Right renal pelvis (tissue), 4 donors: ENCODE measurements at regions not wholly inside any gene's neighbourhood (a gene's known extent, or its start where the extent isn't known, plus 50 kb on each side); places are given as distances from the start of the nearest gene placed in this dataset.
"Not testable (repeated sequence)": the region's sequence is repeated elsewhere in the genome, so short reads cannot be mapped to it uniquely, and the experiment has no call there.

Experiments used
- DNase-seq, 4 donors: peaks; one replicate each; pipeline ENCODE4 v3.0.0-alpha.2; 2013; ENCODE audit warnings: low read depth in 4 of 4, low spot score in 3 of 4, missing footprints in 1 of 4

DNA sequence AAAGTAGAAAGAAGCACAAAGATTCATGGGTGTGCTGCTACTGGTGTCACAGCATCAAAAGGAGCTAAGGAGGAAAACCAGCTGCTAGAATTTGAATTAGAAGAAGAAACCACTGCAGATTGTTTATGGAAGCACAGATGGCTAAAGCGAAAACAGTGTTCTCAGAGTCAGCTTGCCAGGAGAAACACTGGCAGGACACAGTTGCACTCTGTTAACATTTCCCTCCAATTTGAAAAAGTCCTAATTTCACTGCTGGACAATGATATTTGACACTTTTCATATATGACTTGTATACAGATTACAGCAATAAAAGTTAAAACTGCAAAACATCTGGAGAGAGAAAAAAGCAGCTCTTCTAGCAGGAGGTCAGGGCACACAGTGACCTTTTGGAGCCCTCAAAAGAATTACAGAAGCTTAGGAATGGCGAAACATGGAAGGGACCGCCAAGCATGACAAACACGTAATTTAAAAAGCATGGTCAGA lies 314.5 kb downstream of the COL12A1 start:
- peak in 3 of 4 donors; percentile 52 to 57 (median 53) for DNase-seq

GRCh38 chr6:74889635-74890034 lies 316.2 kb downstream of the COL12A1 start:
- DNase-seq = no peak

GRCh38 chr6:74888741-74889140 lies 317.1 kb downstream of the COL12A1 start:
- not testable (repeated sequence) for DNase-seq

- no peak for DNase-seq
Measured at GRCh38 chr6:74879976-74880375, 325.9 kb downstream of the COL12A1 start.

DNA sequence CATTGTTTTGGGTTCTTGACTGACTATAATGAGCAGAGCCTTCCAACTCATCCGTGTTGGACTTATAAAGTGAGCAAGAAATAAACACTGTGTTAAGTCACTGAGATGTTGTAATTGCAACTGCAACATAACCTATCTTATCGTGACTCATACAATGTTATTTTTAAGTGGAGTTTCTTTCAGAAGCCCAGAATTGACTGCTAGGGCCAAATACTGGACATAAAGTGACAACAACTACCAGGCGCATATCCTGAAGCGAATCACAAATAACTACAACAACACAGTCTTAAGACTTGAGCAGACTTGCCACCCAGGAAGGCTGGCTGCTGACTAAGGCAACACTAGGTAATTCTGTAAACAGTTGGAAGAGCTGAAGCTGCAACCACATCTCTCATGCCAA lies 326.6 kb downstream of the COL12A1 start:
- DNase-seq = no peak

DNA sequence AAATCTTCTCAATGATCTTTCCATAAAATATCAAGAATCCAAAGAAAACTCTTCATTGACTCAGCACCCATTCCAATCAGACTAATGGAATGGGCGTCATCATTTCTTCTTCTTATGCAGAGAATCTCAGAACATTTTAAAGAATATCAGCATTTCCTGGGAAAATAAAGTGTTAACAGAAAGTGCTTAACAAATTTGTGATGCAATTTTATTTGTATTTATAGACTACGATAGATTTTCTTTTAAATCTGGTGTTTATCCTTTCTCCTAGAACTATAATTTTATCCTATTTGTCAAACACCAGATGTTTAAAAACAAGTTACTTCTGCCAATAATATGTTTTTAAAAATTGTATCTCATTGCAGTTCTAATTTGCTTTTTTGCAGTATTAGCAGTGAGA lies 330.7 kb downstream of the COL12A1 start:
- DNase-seq = no peak

DNA sequence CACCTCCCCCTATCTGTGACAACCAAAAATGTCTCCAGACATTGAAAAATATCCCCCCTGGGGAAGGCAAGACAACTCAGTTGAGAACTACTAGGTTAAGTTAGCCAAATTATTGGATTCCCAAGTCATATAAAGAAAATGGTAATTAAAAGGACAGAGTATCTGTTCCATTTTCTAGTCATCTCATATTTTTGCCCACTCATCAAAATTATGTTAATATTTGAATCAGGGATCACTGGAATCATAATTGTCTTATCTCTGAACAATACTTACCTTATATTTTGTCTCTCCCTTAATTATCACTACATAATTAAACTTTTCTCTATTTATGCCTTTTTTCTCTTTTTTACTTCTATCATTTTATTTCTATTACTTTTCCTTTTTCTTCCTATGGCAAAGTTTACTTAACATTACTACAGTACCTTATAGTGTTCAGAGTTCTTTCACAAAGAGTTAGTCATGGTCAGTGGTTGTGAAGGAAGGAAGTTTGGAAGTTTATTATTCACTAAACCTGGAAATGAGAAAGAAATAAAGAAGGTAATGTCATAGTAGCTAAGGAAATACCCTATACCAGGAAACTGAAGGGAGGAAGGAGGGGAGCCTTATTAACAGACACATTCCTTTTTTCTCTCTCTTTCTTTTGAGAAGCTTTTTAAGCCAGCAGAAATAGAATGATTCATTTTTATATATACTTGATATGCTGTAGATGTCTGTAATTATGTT lies 332.9 kb downstream of the COL12A1 start:
- DNase-seq = no peak

GRCh38 chr6:74871757-74872156 lies 334.1 kb downstream of the COL12A1 start:
- no peak for DNase-seq

DNA sequence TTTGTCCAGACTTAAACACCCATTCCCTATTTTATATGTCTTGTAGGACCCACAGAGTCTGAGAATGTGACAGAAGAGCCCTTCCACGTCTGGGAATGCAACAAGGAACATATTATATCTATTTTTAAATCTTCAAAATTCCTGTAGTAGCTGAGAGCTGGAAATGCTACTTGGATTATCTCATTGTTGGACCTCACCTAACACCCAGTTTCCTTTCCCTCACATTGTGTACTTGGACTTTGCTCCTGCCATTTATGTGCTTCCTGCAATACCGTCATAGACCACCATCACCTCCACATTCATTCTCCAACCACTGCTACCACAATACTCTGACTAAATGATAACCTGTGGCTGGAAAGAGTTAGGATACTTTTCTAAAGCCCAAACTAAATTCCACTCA lies 335.4 kb downstream of the COL12A1 start:
- no peak for DNase-seq

DNA sequence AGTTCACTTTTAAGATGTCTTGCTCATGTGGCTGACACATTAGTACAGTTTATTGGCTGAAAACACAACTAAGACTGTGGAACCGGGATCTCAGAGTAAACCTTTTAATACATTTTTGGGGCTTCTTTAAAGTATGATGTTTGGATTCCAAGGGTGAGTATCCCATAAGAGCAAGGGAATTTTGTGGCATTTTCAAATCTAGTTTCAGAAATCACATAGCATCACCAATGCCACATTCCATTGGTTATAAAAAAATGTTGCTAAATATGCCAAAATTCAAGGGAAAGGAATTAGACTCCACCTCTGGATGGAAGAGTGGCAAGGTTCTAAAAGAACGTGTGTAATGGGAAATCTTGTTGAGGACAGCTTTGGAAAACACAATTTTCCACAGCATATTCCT lies 338.6 kb downstream of the COL12A1 start:
- DNase-seq = no peak

GRCh38 chr6:74863968-74864367 lies 341.9 kb downstream of the COL12A1 start:
- no peak for DNase-seq

DNA sequence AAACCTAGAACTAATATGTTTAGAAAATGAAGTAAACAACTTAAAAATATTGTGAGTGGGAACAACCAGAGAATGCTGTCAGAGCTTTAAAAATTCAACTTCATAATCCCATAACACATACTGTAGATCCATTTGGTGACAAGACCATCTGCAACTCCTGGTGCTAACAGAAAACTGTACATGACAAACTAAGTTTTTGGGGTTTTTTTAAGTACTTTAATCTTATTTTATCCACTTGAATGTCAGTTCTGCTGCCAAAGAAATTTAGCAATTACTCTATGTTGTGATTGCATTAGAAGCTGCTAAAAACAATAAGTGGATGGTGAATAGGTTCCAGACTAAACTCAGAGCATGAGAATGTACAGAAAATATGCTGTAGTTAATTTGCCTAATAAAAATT lies 345.4 kb downstream of the COL12A1 start:
- no peak for DNase-seq

- DNase-seq = no peak
Measured at GRCh38 chr6:74857157-74857556, 348.7 kb downstream of the COL12A1 start.

DNA sequence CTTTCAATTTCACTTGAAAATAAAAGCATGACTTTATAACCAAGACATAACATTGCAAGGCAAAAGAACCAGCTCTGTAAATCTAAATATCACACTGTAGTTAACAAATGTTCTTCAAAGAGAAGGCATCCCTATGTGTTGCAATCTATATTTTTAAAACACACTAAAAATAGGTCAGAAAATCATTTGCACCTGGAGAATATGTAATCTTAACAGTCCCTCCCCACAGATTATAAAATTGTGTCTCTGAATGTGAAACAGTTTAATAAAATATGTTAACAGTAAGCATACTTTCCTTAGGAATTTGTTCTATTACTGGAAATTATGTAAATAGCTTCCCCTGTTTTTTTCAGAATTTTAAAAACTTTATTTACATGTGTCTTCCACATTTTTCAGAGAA lies 351.9 kb downstream of the COL12A1 start:
- no peak for DNase-seq

DNA sequence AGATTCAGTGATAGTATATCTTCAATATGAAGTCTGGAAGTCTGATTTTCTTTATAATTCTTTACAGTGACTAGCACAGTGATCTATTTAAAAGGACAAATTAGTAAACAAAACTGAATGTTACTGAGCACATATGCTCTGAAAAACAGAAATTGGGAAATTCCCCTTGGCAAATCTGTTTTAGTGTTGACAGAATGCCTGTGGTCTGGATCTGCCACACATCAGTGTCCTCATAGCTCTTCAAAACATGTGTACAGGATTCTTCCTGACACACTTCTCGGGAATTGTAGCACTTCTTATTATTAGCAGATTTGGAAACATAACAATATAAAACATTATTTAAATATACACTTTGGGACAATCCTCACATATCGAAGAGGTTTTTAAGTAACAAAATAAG lies 354.3 kb downstream of the COL12A1 start:
- no peak for DNase-seq

- DNase-seq = no peak
Measured at GRCh38 chr6:74840953-74841352, 364.9 kb downstream of the COL12A1 start.

DNA sequence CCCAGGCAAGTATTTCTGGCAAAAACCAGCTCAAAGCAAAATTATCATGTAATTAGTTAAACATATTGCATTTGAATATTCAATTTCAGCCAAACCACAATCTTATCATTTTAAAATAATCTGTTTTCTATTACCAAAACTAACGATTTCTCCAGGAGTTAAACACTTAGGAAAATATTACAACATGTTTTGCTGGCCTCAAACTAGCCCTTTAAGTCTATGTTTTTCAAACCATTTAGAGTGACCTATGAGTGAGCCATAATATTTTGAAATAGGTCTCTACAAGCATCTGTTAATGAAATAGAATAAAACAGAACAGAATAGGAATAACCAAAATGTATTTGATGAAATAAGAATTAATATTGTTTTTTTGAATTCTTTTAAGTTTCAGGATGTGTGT lies 370.9 kb downstream of the COL12A1 start:
- no peak for DNase-seq

GRCh38 chr6:74826263-74826662 lies 379.6 kb downstream of the COL12A1 start:
- peak in 2 of 4 donors; percentile 3 to 4 for DNase-seq

DNA sequence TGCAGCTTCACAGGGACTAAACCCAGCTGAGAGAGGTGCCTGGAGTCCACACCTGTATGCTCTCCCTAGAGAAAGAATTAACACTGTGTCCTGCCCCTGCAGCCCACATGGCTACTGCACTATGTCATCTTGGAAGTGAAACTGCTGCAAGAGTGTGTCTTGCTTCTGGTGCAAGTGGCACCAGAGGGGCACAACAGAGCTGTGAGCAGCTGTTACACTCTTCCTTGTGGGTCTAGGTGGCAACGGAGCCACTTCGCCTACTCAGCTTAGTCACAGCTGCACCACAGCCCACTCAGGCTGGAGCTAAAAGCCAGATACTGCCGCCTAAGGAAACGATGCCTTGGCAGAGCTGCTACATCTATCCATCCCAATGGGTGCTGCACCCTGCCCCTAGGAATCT lies 391.4 kb downstream of the COL12A1 start:
- no peak for DNase-seq

DNA sequence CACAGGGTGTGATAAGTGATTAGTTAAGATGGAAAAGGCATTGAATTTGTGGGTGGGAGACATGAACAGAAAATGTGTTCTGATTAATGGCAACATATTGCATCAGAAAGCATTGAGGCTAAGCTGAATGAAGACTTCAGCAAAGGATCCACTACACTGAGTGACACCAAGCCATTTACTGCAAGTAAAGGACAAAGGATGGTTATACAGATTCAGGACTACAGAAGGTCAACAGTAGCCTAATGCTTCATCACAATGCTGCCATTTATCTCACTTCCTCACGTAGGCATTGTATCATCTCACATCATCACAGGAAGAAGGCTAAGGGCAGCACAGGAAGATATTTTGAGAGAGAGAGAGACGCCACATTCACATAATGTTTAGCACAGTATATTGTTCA lies 398.2 kb downstream of the COL12A1 start:
- no peak for DNase-seq

DNA sequence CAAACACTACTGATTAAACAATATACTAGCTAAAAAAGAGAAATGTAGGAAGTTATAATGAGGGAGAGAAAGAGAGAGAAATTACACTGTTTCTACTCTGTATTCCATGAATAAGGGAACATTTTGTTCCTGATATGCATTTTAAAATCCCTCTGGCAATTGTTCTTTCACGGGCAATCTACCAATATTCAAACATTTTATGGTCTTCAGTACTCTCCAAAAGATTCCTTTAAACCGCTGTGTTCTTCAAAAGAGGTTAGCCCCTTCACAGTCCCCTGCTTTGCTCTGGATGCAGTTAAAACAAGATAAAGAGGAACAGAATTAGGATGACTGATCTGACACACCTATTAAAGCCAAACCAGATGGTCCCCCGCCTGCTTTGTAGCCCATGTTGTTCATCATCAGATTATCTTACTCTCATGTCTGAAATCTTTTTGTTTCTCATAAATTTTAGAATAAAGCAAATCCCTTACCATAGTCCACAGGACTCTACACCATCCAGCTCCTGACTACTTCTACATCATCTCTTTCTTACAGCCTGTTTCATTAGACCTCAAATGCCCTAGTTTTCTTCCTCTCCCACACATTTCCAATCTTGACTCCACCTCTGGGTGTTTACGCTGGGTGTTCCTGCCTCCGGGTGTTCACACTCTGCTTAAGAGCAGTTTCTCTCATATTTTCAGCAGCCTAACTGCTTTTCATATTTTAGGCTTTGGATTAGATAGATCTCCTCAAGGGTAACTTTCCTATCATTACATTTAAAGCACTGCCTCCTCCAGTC lies 399.7 kb downstream of the COL12A1 start:
- DNase-seq = no peak

GRCh38 chr6:74798302-74798701 lies 407.6 kb downstream of the COL12A1 start:
- DNase-seq = no peak
